Upper lobe of left lung (tissue), 4 donors: ENCODE measurements at regions not wholly inside any gene's neighbourhood (a gene's known extent, or its start where the extent isn't known, plus 50 kb on each side); places are given as distances from the start of the nearest gene placed in this dataset.

Experiments used
- CTCF ChIP-seq, 6 experiments: fragments of 450-650 bp in 4 of 6; fragments of 200-600 bp in 2 of 6; sonication (generic) in 2 of 6; IDR thresholded peaks; one replicate each; pipeline ENCODE4 v1.5.1; 2016 to 2019; ENCODE audit warnings: antibody characterized with exemption in 6 of 6
- EP300 ChIP-seq, 4 donors: sonication (generic); formaldehyde crosslinking; IDR thresholded peaks; one replicate each; pipeline ENCODE4 v1.5.1; 2017; ENCODE audit warnings: antibody characterized with exemption in 4 of 4, control low read depth in 2 of 4
- POLR2A ChIP-seq, 4 donors: fragments of 450-650 bp; IDR thresholded peaks; one replicate each; pipeline ENCODE4 v1.5.1; 2016 to 2017; ENCODE audit warnings: antibody characterized with exemption in 4 of 4, mild to moderate bottlenecking in 2 of 4
- POLR2AphosphoS5 ChIP-seq, 2 donors: sonication (generic); formaldehyde crosslinking; IDR thresholded peaks; one replicate each; pipeline ENCODE4 v1.5.1; 2017; ENCODE audit warnings: antibody characterized with exemption in 2 of 2

GRCh38 chr4:142955501-142955900 lies 109.4 kb upstream of the INPP4B start:
- no peak for TF ChIP-seq CTCF (IDR thresholded peaks at IDR 0.05)
- TF ChIP-seq POLR2A (IDR thresholded peaks at IDR 0.05): no peak
- TF ChIP-seq EP300 (IDR thresholded peaks at IDR 0.05): no peak
- TF ChIP-seq POLR2AphosphoS5 (IDR thresholded peaks at IDR 0.05): no peak
